D721Med (cell line): ENCODE measurements at regions not wholly inside any gene's neighbourhood (a gene's known extent, or its start where the extent isn't known, plus 50 kb on each side); places are given as distances from the start of the nearest gene placed in this dataset.

ENCODE experiments used
- DNase-seq: peaks from one replicate; pipeline ENCODE4 v3.0.0; 2011; ENCODE audit warnings: low spot score; ENCODE audit not compliant: insufficient read length
- FAIRE-seq: peaks from 2 replicates; lab custom pipeline; 2011; peaks lifted over from hg19 to GRCh38; lab: Jason Lieb, UNC
- TF ChIP-seq, protein P1 (sequence below): IDR thresholded peaks from 2 replicates; pipeline ENCODE4 v1.5.1; 2012; ENCODE audit warnings: mild to moderate bottlenecking, control low read depth; ENCODE audit not compliant: insufficient read depth; ENCODE audit errors: missing control alignments

- DNase-seq = no peak
- no peak for FAIRE-seq
- TF ChIP-seq, protein P1, sequence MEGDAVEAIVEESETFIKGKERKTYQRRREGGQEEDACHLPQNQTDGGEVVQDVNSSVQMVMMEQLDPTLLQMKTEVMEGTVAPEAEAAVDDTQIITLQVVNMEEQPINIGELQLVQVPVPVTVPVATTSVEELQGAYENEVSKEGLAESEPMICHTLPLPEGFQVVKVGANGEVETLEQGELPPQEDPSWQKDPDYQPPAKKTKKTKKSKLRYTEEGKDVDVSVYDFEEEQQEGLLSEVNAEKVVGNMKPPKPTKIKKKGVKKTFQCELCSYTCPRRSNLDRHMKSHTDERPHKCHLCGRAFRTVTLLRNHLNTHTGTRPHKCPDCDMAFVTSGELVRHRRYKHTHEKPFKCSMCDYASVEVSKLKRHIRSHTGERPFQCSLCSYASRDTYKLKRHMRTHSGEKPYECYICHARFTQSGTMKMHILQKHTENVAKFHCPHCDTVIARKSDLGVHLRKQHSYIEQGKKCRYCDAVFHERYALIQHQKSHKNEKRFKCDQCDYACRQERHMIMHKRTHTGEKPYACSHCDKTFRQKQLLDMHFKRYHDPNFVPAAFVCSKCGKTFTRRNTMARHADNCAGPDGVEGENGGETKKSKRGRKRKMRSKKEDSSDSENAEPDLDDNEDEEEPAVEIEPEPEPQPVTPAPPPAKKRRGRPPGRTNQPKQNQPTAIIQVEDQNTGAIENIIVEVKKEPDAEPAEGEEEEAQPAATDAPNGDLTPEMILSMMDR = no peak
These were observed 409.5 kb downstream of the PLPP3 start for GRCh38 chr1:56169856-56170255.

GRCh38 chr1:56168176-56168575 lies 411.2 kb downstream of the PLPP3 start:
- no peak for DNase-seq
- no peak for FAIRE-seq
- TF ChIP-seq, protein P1 = no peak

DNA sequence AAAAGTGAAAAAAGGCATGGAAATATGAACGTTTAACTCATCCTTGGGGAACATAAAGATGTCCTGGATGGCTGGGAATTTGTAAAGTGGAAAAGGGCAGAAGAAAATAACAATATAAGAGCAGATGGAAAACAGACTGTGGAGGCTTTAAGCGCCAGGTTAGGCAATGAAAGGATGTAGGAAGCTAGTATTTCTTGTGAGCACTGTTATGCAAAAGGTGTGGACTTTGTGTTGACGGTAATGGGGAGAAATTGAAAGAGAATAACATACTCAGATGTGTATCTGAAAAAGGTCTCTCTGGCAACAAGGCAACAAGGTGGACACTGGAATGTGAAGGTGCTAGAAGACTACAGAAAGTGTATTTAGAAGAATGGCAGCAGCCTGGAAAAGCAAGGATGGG lies 411.8 kb downstream of the PLPP3 start:
- FAIRE-seq (no peak), DNase-seq (no peak)
- TF ChIP-seq, protein P1 = no peak

DNA sequence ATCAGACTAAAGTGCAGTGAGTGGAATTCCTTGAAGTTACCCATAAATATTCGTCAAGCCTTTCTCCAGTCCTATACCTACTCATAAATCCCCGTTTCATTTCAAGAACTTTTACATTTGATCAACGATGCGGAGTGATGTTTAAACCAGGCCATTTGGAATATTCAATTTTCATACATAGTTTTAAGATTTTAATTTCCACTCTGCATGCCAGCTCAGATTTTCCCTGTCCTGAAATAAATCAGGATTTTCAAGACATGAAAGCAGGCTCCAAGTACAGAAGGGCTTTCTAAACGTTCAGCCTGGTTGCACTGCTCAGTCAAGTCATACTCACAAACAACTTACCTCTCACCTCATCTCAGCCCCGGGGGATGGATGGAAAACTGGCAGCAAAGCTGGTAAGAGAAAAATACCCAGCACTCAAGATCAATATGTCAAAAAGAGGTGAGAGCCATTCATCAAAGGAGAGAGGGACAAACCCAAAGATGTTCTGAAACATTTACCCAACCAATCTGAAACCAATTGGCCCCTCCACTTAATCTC lies 418.5 kb downstream of the PLPP3 start:
- TF ChIP-seq, protein P1 = no peak
- DNase-seq (no peak), FAIRE-seq (no peak)

DNA sequence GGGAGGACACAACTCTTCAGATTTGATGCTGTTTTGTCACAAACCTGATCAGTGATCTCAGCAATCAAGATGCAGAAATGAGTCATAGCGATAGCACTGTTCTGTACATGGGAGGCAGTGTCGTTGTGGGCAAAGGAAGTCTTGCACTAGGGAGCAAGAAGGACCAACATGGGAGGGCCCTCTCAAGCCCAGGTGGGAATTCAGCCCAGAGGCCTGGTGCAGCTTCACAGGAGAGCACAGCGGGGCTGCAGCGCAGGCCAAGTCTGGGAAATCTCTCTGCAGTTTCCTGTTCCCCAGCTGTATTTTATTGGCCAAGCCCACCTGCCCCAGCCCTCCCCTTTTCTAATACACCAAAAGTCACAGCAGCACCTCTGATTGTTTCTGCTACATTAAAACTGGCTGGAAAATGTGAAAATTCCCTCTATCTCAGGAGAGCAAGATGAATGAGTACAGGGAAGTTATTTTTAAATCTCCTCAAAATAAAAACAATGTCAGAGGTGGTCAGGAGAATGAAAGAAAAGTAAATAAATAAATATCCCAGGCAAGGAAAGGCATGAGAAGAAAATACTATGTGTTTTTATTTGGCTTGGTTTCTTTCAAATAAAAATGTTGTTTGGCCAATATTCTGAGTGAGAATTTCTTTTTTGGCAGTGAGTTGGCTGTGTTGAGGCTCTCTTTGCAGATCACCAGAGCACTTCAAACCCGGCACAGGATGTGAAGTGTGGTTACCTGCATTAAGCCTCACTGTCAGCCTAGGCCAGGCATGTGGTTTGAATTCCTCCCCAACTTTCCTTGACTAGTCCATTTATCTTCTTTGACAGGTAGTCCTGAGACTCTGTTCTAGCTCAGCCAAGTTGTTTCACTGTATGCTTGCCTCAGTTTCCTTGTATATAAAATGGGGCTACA lies 422.1 kb downstream of the PLPP3 start:
- FAIRE-seq (no peak), DNase-seq (no peak)
- TF ChIP-seq, protein P1 = no peak

DNA sequence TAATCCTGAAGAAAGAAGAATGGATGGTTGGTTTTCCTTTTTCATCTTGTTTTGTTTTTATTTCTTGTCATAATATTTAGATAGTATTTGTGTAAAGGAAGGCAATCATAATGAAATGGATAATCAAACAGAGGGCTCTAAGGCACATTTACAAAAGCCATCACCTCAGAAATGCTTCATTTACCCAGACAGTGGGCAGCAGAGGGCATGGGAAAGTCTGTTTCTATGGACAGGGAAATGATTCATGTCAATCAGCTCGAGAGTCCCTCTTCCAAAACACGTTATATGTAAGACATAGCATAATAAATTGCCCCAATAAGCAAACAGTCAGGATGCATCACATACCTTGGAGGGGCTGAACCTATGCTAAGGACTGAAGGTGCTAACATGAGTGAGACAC lies 426.1 kb downstream of the PLPP3 start:
- DNase-seq = no peak
- no peak for FAIRE-seq
- TF ChIP-seq, protein P1 = no peak

GRCh38 chr1:56152635-56153034 lies 426.7 kb downstream of the PLPP3 start:
- FAIRE-seq = no peak
- TF ChIP-seq, protein P1 = no peak
- no peak for DNase-seq
